Activated CD8-positive, alpha-beta T cell treated with anti-CD3 and anti-CD28 coated beads, Interleukin-2, amount 10 ng/mL, durations not matched to agents 7 days and 5 days (primary cell): ENCODE measurements at regions not wholly inside any gene's neighbourhood (a gene's known extent, or its start where the extent isn't known, plus 50 kb on each side); places are given as distances from the start of the nearest gene placed in this dataset.
"Not testable (repeated sequence)": the region's sequence is repeated elsewhere in the genome, so short reads cannot be mapped to it uniquely, and the experiment has no call there.

ENCODE experiments used
- ATAC-seq: fragments of 150-1000 bp; cut with Tn5 transposase; one replicate; pipeline ENCODE4 v1.10.0; 2021; ENCODE audit warnings: moderate library complexity
- CTCF ChIA-PET: fragments of 350-600 bp; sonication (Branson Sonifier 250); formaldehyde crosslinking; loops from one replicate; lab custom pipeline; 2021; ENCODE audit warnings: antibody characterized with exemption; lab: Charles Lee
- POLR2A ChIA-PET: fragments of 350-600 bp; sonication (Branson Sonifier 250); formaldehyde crosslinking; loops from one replicate; lab custom pipeline; 2021; ENCODE audit warnings: antibody characterized with exemption; lab: Charles Lee
- DNase-seq: peaks from one replicate; pipeline ENCODE4 v3.0.0-alpha.2; 2020
- H3K27ac Mint-ChIP-seq: one replicate; pipeline ENCODE4 v1.8.0; 2021; ENCODE audit warnings: mild to moderate bottlenecking, mixed read lengths
- H3K27me3 Mint-ChIP-seq: one replicate; pipeline ENCODE4 v1.8.0; 2021; ENCODE audit warnings: low read depth, mixed read lengths
- H3K36me3 Mint-ChIP-seq: one replicate; pipeline ENCODE4 v1.8.0; 2021; ENCODE audit warnings: low read depth, mixed read lengths
- H3K4me1 Mint-ChIP-seq: one replicate; pipeline ENCODE4 v1.8.0; 2021; ENCODE audit warnings: low read depth, mixed read lengths
- H3K4me3 Mint-ChIP-seq: one replicate; pipeline ENCODE4 v1.8.0; 2021; ENCODE audit warnings: mild to moderate bottlenecking, mixed read lengths
- H3K9me3 Mint-ChIP-seq: one replicate; pipeline ENCODE4 v1.8.0; 2022; ENCODE audit warnings: mixed read lengths; ENCODE audit not compliant: insufficient read depth

GRCh38 chr13:74248477-74248876 lies 114.3 kb upstream of the KLF12 start:
- Mint-ChIP-seq H3K27ac (no peak overlapping the region), H3K4me3 (no peak overlapping the region), H3K36me3 (peaks cover 18% of the 10 kb centered on the region), H3K9me3 (no peaks in the 10 kb centered on the region), H3K4me1 (peaks cover 74% of the 10 kb centered on the region), H3K27me3 (no peaks in the 10 kb centered on the region)
- ChIA-PET CTCF (interaction anchor here (0.9 to 16.1 kb wide), 2 partner anchors 38 to 119 kb away, joined by 3 to 114 read pairs; no protein-coding TSS in a partner anchor), POLR2A (interaction anchor here (0.7 to 1.2 kb wide), 3 partner anchors 19 to 1025 kb away, joined by 3 to 5 read pairs (median 3); partner anchors contain the start of gene KLF12)
- ATAC-seq (no peak), DNase-seq (no peak)

- Mint-ChIP-seq H3K36me3 (peaks cover 36% of the 10 kb centered on the region), H3K4me1 (peaks cover 73% of the 10 kb centered on the region), H3K27ac (peak overlapping the region; percentile 46), H3K9me3 (peaks cover 5% of the 10 kb centered on the region), H3K4me3 (no peak overlapping the region), H3K27me3 (no peaks in the 10 kb centered on the region)
- DNase-seq (no peak), ATAC-seq (peak; percentile 35)
- POLR2A ChIA-PET: interaction anchor here (0.6 to 1.2 kb wide), 2 partner anchors 12 to 16 kb away, joined by 4 to 5 read pairs; no protein-coding TSS in a partner anchor
- CTCF ChIA-PET: interaction anchor here (0.8 to 16.1 kb wide), 2 partner anchors 8 to 40 kb away, joined by 3 to 114 read pairs; no protein-coding TSS in a partner anchor
Measured at GRCh38 chr13:74246487-74246886, 112.3 kb upstream of the KLF12 start.

GRCh38 chr13:74243637-74244526 lies 109.7 kb upstream of the KLF12 start:
- H3K27me3 Mint-ChIP-seq: no peaks in the 10 kb centered on the region
- DNase-seq (no peak), ATAC-seq (peak; percentile 76)
- POLR2A ChIA-PET: interaction anchor here (0.7 kb wide), 1 partner anchor 9 kb away, joined by 3 read pairs; no protein-coding TSS in a partner anchor
- peaks cover 68% of the 10 kb centered on the region for H3K4me1 Mint-ChIP-seq
- H3K9me3 Mint-ChIP-seq: peaks cover 5% of the 10 kb centered on the region
- peak overlapping the region; percentile 83 for H3K27ac Mint-ChIP-seq
- H3K36me3 Mint-ChIP-seq: peaks cover 36% of the 10 kb centered on the region
- peak overlapping the region; percentile 58 for H3K4me3 Mint-ChIP-seq
- CTCF ChIA-PET: interaction anchor here (0.9 to 16.1 kb wide), 3 partner anchors 11 to 43 kb away, joined by 3 to 114 read pairs (median 4); no protein-coding TSS in a partner anchor

GRCh38 chr13:74241343-74241742 lies 107.1 kb upstream of the KLF12 start:
- DNase-seq, H3K4me3 Mint-ChIP-seq, CTCF ChIA-PET, ATAC-seq, POLR2A ChIA-PET, H3K27me3 Mint-ChIP-seq, H3K27ac Mint-ChIP-seq, H3K9me3 Mint-ChIP-seq: not testable (repeated sequence)
- Mint-ChIP-seq H3K36me3 (peaks cover 31% of the 10 kb centered on the region), H3K4me1 (peaks cover 46% of the 10 kb centered on the region)

- CTCF ChIA-PET: interaction anchor here (1.0 to 1.3 kb wide), 3 partner anchors 13 to 282 kb away, joined by 3 to 10 read pairs (median 3); no protein-coding TSS in a partner anchor
- Mint-ChIP-seq H3K27ac (peak overlapping the region; percentile 88), H3K4me1 (peaks cover 31% of the 10 kb centered on the region), H3K36me3 (peaks cover 17% of the 10 kb centered on the region), H3K4me3 (peak overlapping the region; percentile 62), H3K9me3 (peaks cover 10% of the 10 kb centered on the region), H3K27me3 (no peaks in the 10 kb centered on the region)
- ATAC-seq (peak; percentile 79), DNase-seq (no peak)
- POLR2A ChIA-PET: interaction anchor here (0.5 to 1.0 kb wide), 6 partner anchors 11 to 99 kb away, joined by 3 to 5 read pairs (median 4); no protein-coding TSS in a partner anchor
Measured at GRCh38 chr13:74230984-74231501, 96.8 kb upstream of the KLF12 start.

GRCh38 chr13:74229242-74229641 lies 95.0 kb upstream of the KLF12 start:
- ChIA-PET POLR2A (no interaction called here), CTCF (interaction anchor here (1.0 to 2.2 kb wide), 2 partner anchors 10 to 57 kb away, joined by 3 to 7 read pairs; no protein-coding TSS in a partner anchor)
- Mint-ChIP-seq H3K36me3 (peaks cover 17% of the 10 kb centered on the region), H3K27ac (no peak overlapping the region), H3K9me3 (peaks cover 10% of the 10 kb centered on the region), H3K27me3 (no peaks in the 10 kb centered on the region), H3K4me1 (peaks cover 29% of the 10 kb centered on the region), H3K4me3 (no peak overlapping the region)
- DNase-seq: no peak
- no peak for ATAC-seq

- Mint-ChIP-seq H3K4me3 (no peak overlapping the region), H3K27ac (no peak overlapping the region)
- CTCF ChIA-PET: interaction anchor here (0.7 to 2.2 kb wide), 2 partner anchors 59 to 90 kb away, joined by 3 to 7 read pairs; no protein-coding TSS in a partner anchor
Measured at GRCh38 chr13:74227476-74228158, 93.4 kb upstream of the KLF12 start.

GRCh38 chr13:74226791-74227475 lies 92.7 kb upstream of the KLF12 start:
- no peak overlapping the region for H3K27ac Mint-ChIP-seq
- peaks cover 23% of the 10 kb centered on the region for H3K4me1 Mint-ChIP-seq
- no peaks in the 10 kb centered on the region for H3K27me3 Mint-ChIP-seq
- ChIA-PET CTCF (interaction anchor here (0.9 kb wide), 1 partner anchor 61 kb away, joined by 3 read pairs; no protein-coding TSS in a partner anchor), POLR2A (no interaction called here)
- H3K36me3 Mint-ChIP-seq: peaks cover 17% of the 10 kb centered on the region
- no peak overlapping the region for H3K4me3 Mint-ChIP-seq
- ATAC-seq: no peak
- peaks cover 15% of the 10 kb centered on the region for H3K9me3 Mint-ChIP-seq
- no peak for DNase-seq

More at GRCh38 chr13:74227476-74228158, 93.4 kb upstream of the KLF12 start:
- no peak for DNase-seq
- peaks cover 17% of the 10 kb centered on the region for H3K36me3 Mint-ChIP-seq
- POLR2A ChIA-PET: no interaction called here
- peaks cover 10% of the 10 kb centered on the region for H3K9me3 Mint-ChIP-seq
- ATAC-seq: no peak
- no peaks in the 10 kb centered on the region for H3K27me3 Mint-ChIP-seq
- peaks cover 29% of the 10 kb centered on the region for H3K4me1 Mint-ChIP-seq

- Mint-ChIP-seq H3K4me3 (no peak overlapping the region), H3K27me3 (peaks cover 2% of the 10 kb centered on the region), H3K9me3 (peaks cover 5% of the 10 kb centered on the region), H3K4me1 (no peaks in the 10 kb centered on the region), H3K27ac (no peak overlapping the region), H3K36me3 (no peaks in the 10 kb centered on the region)
- ChIA-PET CTCF (interaction anchor here (0.7 kb wide), 1 partner anchor 65 kb away, joined by 3 read pairs; no protein-coding TSS in a partner anchor), POLR2A (no interaction called here)
- ATAC-seq (no peak), DNase-seq (no peak)
Measured at GRCh38 chr13:74221752-74222151, 87.5 kb upstream of the KLF12 start.

- peaks cover 2% of the 10 kb centered on the region for H3K27me3 Mint-ChIP-seq
- CTCF ChIA-PET: interaction anchor here (1.0 kb wide), 1 partner anchor 10 kb away, joined by 3 read pairs; no protein-coding TSS in a partner anchor
- H3K36me3 Mint-ChIP-seq: no peaks in the 10 kb centered on the region
- ATAC-seq (no peak), DNase-seq (no peak)
- peaks cover 3% of the 10 kb centered on the region for H3K4me1 Mint-ChIP-seq
- POLR2A ChIA-PET: no interaction called here
- no peak overlapping the region for H3K27ac Mint-ChIP-seq
- H3K9me3 Mint-ChIP-seq: peaks cover 9% of the 10 kb centered on the region
- H3K4me3 Mint-ChIP-seq: no peak overlapping the region
Measured at GRCh38 chr13:74219566-74219965, 85.4 kb upstream of the KLF12 start.
